Nucleus accumbens (tissue), 56 donors: ENCODE measurements at regions not wholly inside any gene's neighbourhood (a gene's known extent, or its start where the extent isn't known, plus 50 kb on each side); places are given as distances from the start of the nearest gene placed in this dataset.

Source experiments
- DNase-seq, 56 donors: peaks; one replicate each; lab custom pipeline; 2025; lab: John Stamatoyannopoulos, UW

DNA sequence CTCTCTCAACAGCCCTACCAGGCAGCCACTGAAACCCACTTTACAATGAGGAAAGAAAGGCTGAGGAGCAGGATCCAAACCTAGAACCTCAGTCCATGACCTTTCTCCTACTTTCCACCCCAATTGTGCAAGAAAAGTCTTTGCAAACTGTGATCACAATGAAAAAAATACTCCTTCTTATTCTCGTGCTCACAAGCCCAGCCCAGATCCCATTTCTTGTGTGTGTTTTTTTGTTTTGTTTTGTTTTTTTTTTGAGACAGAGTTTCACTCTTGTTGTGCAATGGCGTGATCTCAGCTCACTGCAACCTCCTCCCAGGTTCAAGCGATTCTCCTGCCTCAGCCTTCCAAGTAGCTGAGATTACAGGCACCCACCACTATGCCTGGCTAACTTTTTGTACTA lies 97.7 kb downstream of the CRYAA start:
- no peak for DNase-seq

- DNase-seq, result no peak
Measured at GRCh38 chr21:43262427-43262826, 93.6 kb downstream of the CRYAA start.
